GM21737 (cell line): ENCODE measurements at regions not wholly inside any gene's neighbourhood (a gene's known extent, or its start where the extent isn't known, plus 50 kb on each side); places are given as distances from the start of the nearest gene placed in this dataset.
"Not testable (repeated sequence)": the region's sequence is repeated elsewhere in the genome, so short reads cannot be mapped to it uniquely, and the experiment has no call there.

ENCODE experiments used
- ATAC-seq: cut with Tn5 transposase; IDR thresholded peaks from one replicate; pipeline ENCODE4 v1.9.1; 2021; ENCODE audit warnings: mild to moderate bottlenecking, moderate library complexity; ENCODE audit not compliant: unreplicated experiment

DNA sequence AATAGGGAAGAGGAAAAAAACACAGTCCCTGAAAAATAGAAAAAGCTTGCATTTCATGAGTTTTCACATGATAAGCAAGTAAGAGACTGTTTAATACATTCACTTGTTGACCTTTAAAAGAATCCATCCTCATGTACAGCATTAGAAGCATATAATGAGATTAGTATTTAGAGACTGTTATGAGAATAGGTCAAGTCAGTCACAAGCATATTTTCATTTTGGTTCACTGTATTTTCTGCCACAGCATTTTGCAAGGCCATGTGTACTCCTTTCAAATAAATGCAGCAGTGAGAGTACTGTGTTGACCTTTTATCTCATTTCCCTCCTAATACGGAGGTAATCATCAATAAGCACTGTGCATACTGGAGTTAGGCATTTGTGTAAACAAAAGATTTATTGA is 162.2 kb upstream of the SETMAR start:
- no peak for ATAC-seq

DNA sequence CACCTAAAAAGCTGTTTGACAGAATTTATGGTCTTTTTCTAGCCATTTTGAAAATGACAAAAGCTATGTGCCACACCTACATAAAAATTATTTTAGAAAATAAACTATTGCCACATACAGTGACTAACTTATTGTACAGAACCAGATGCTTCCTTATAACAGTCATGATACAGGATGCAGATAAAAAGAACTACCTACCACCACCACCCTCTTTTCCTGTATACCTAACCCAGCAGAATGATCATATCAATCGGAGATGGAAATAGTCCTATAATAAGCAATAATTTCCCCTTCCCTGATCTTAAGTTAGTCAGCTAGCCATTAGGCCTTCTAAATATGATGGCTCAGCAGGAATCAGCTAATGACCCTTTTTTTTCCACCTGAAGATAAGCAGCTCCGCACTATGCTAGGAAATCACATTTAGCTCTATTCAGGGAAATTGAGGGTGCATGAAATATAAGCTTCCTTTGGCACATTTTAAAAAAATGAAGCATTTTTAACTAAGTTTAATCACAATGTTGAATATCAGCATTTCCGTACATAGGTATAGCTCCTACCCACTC is 155.5 kb upstream of the SETMAR start:
- ATAC-seq: no peak

DNA sequence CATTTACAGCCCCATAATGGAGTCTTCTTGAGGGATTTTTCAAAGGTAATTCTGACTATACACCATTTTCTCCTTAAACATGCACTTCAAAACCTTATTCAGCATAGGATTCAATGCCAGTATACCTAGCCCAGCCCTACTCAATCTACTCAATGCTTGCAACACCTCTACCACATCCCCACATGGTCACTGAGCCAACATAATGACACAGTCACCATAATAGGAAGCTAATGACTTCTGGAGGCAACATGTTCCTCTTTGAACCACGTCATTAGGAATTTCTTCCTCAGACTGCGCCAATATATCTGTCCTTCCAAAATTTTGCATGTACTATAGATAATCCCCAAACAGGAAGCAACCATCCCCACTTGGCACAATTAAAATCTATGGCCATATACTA is 153.9 kb upstream of the SETMAR start:
- ATAC-seq: no peak

DNA sequence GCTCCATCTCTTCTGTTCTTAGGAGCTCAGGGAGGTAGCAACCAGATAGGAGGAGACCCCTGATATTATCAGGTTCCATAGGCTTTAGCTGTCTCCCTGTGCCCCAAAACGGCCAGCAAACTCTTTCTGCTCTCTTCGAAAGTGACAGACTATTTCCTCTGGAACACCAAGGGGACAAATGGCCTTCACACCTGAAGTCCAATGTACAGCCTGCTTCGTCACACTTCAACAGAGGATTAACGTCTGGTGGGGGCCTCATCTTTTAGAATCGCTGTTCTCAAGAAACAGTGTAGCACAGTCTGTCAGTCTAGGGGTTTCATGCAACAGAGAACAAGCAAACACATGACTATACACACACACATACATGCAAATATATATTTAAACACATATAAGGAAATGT is 152.4 kb upstream of the SETMAR start:
- ATAC-seq: no peak

DNA sequence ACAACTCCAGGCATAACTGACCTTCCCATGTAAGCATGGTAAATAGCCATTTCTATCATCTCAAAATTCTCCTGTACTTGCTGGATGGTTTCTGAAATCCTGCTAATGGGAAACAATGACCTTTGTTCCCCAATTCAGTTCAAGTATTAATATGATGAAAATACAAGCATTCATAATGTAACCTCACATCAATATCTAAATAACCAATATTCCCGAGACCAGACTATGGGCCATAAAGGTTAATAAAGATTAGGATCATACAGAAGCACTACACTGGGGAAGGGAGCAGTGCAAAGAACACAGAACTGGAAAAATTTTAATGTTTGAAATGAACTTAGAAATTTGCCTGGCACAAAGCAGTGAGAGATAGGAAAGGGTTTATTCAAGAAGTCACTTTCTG is 151.3 kb upstream of the SETMAR start:
- no peak for ATAC-seq

DNA sequence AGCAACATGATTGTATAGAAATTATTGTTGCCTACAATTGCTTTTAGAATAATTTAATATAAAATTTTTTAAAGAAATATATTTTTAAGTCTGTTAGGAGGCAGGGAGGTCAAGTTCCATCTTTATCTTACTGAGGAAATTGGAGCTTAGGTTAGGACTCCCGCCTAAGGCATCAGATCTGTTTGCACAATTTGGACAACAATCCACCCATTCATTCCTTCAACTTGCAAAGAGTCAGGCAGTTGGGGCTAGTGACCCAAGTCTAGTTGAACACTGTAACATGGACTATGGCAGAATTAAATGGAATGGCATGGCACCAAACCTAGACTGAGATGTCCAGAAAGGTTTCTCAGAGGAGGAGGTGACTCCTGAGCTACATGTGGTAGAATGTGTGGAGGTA is 149.4 kb upstream of the SETMAR start:
- no peak for ATAC-seq

DNA sequence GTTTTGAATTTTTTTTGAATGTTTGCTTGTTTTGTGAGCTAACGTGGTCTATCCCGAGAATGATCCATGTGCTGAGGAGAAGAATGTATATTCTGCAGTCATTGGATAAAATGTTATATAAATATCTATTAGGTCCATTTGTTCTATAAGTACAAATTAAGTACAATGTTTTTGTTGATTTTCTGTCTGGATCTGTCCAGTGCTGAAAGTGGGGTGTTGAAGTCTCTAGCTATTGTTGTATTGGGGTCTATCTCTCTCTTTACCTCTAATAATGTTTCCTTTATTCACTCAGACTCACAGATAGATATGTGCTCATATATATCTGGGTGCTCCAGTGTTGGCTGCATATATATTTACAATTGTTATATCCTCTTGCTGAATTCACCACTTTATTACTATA is 144.8 kb upstream of the SETMAR start:
- ATAC-seq: no peak

DNA sequence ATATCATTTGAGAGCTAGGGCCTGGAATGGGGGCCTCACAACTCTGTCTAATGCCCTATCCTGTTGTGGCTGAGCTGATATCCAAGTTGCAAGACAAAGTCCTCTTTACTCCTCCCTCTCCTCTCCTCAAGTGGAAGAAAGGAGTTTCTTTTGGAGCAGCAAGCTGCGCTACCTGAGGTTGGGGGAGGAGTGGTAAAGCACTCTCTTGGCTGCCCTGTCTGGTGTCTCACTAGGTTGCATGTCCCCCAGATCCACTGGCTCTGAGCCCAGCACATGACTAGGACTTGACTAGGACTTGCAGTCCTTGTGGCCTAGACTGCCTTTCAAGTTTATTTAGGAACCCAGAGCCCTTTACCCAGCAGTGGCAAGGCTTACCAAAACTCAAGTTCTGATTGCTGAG is 141.1 kb upstream of the SETMAR start:
- no peak for ATAC-seq

DNA sequence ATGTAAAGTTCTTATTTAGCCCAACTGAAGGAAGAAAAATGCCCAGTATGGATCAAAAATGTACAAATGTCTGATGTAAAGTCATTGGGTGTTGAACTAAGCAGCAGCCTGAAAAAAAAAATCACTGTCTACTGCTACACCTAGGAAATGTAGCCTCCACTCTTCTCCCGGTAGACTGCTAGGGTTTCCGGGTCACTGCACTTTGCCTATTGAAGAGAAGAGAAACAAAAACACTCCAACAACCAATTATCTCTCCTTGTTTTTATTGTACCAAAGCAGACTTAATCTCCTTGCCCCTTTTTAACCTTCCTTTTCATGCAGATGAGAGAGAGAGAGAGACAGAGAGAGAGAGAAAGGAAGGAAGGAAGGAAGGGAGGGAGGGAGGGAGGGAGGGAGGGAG is 140.2 kb upstream of the SETMAR start:
- ATAC-seq: no peak

DNA sequence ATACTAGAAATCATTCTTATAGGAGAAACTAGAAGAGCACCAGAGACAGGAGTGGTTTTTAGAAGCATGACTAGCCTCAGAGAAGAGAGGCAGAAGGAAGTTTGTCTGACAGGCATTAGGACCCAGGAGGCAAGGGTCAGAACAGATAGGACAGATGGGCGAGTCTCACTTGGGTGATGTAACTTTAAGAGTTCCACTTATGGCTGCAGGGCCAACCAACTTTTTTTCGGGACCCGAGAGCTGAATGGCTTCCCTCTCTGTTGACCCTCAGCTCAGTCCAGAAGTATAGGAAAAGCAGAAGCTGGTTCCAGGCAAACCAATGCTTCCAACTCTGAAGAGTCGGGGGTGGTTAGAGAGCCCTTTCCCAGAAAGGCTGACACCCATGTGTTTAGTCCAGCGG is 136.6 kb upstream of the SETMAR start:
- no peak for ATAC-seq

DNA sequence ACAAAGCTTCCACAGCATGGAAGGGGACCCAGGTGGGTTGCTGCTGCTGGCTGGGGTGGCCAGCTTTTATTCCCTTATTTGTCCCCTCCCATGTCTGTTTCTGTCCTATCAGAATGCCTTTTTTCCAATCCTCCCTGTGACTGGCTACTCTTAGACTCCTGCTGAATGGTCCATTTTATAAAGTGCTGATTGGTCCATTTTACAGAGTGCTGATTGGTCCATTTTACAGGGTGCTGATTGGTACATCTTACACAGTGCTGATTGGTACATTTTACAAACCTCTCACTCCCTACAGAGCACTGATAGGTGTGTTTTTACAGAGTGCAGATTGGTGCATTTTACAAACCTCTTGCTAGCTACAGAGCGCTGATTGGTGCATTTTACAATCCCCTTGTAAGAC is 135.9 kb upstream of the SETMAR start:
- not testable (repeated sequence) for ATAC-seq

DNA sequence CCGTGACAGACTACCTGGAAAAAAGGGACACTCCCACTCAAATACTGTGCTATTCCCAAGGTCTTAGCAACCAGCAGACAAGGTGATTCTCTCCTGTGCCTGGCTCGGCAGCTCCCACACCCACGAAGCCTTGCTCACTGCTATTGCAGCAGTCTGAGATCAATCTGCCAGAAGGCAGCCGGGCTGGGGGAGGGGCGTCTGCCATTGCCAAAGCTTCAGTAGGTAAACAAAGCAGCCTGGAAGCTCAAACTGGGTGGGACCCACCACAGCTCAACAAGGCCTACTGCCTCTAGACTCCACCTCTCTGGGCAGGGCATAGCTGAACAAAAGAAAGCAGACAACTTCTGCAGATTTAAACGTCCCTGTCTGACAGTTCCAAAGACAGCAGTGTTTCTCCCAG is 128.4 kb upstream of the SETMAR start:
- no peak for ATAC-seq

DNA sequence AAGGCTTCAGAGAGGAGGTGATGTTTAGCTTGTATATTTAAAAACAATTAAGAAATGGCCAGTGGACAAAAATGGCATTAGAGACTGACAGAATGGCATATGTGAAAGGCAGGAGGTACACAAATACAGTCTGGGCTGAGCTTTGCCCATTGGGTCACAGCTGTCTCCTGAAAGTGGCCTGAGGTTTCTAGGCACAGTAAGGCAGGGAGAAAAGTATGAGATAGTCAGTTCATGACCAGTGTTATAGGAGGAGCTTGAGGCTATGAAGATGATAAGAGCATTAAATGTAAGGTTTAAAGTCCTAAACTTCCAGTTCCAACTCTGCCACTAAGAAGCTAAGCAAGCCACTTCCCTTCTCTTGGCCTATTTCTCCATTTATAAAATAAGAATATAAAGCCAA is 111.2 kb upstream of the SETMAR start:
- no peak for ATAC-seq

DNA sequence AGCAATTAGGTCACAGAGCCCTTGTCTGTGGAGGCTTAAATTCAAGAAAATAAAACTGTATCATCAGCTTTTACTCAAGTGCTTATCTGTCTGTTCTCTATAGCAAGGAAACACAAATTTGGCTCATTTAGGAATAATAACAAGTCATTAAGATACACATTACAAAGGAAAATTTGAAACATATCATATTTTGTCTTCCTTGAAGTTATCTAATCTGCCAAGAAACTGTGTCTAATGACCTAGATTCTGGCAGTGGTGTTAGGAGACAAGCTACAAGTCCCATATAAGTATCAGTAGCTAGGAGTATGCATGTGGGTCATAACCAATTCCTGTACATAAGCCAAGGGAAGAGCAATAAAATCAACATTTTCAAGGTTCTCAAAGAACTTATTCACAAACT is 108.2 kb upstream of the SETMAR start:
- ATAC-seq: no peak

DNA sequence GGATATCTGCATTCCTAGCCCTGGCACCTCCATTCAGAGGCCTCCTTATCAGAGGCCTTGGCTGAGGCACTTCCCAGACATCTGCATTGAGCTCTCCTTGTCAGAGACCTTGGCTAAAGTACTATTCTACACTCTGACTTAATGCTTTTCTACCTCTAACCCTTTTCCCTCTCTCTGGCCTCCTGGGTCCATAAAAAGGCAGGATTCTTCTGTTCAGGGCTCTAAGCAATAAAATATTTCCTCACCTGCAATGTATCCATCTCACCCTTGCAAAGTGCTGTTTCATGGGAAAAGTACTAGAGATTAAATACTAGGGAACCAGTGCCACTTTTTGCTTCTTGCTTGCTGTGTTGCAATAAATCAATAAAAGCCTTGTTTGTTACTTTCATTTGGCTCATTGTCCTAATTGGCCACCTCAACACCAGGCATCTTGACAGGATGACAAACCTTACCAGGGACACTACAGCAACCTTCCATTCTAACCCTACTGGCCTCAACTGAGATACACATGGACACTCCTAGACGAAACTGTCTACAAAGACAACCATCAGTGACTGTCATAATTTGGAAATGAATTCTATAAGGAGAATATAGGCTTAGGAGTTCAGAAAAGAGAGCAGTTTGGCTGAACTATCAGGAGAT is 106.5 kb upstream of the SETMAR start:
- no peak for ATAC-seq

DNA sequence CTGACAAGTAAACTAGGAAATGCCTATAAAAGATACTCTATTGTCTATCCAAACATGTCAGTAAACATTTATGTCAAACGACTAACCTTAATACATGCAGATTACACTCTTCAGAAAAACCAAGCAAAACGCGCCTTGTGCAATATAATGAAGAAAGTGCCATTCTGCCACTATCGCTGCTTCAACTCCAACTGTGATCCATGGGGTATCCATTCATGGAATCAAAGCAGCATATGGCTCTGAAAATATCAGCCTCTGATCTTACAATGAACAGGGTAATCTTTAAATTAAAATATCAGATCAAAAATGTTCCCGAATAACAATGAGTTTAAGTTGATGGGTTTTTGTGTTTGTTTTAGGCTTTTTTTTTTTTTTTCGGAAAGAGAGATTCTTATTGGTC is 105.5 kb upstream of the SETMAR start:
- ATAC-seq: no peak

DNA sequence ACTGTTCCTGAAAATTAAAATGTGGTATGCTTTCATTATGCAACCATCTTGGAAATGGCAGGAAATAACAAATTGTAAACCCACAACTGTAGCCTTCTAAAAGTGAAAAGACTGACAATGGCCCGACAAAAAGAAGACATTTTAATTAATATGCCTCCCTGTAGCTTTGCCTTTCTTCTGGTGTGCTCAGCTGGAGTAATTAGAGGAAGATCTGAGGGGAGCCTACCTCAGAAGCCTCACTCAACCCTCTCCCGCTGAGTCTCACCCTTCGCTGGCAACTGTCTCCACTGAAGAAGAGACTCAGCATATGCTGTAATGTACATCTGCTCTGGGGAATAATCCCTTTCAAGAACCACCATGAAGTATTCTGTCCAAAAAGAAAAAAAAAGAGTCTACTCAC is 104.7 kb upstream of the SETMAR start:
- no peak for ATAC-seq

DNA sequence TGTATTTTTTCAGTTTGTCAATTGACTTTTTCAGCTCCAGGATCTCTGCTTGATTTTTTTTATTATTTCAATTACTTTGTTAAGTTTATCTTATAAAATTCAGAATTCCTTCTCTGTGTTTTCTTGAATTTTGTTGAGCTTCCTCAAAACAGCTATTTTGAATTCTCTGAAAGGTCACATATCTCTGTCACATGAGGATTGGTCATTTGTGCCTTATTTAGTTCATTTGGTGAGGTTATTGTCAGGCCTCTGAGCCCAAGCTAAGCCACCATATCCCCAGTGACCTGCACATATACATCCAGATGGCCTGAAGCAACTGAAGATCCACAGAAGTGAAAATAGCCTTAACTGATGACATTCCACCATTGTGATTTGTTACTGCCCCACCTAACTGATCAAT is 98.4 kb upstream of the SETMAR start:
- not testable (repeated sequence) for ATAC-seq

DNA sequence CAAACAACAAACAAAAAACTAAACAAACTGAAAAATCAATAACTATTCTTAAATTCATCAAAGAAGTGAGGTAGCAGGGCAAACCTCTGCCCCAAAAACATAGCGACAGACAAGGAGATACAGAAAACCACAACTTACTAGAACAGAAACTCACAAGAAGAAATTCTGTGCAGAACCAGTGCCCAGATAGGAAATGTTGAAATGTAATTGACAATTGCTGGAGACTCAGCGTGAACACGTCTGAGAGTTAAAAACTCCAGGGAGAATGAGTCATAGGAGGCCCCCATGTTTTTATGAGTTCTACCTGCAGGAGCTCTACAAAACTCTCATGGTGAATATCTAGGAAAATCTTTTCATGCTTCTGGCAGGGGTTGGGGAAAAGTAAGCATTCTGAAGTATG is 95.5 kb upstream of the SETMAR start:
- no peak for ATAC-seq

DNA sequence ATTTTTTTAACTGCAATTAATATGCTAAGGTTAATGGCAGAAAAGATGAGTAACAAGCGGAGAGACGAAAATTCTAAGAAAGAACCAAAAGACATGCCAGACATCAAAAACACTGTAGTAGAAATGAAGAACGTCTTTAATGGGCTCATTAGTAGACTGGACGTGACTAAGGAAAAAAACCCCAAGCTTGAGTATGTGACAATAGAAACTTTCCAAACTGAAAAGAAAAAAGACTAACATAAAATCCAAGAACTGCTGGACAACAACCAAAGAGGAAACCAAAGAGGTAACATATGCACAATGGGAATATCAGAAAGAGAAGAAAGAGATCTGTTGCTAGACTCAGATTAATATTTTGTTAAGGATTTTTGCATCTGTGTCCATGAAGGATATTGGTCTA is 94.6 kb upstream of the SETMAR start:
- no peak for ATAC-seq

DNA sequence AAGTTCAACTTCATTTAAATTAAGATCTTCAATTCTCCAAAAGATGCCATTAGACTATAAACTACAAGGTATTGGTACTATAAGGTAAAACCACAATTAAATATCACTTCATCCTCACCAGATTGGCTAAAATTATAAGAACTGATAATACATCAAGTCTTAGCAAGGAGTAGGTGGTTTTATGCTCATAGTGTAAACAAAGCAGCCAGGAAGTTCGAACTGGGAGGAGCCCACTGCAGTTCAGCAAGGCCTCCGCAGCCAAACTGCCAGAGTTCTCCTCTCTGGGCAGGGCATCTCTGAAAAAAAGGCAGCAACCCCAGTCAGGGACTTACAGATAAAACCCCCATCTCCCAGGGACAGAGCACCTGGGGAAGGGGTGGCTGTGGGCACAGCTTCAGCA is 91.6 kb upstream of the SETMAR start:
- no peak for ATAC-seq

DNA sequence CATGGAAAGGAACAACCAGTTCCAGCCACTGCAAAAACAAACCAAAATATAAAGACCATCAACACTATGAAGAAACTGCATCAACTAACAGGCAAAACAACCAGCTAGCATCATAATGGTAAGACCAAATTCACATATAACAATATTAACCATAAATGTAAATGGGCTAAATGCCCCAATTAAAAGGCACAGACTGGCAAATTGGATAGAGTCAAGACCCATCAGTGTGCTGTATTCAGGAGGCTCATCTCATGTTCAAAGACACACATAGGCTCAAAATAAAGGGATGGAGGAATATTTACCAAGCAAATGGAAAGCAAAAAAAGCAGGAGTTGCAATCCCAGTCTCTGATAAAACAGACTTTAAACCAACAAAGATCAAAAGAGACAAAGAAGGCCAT is 89.7 kb upstream of the SETMAR start:
- ATAC-seq: not testable (repeated sequence)

DNA sequence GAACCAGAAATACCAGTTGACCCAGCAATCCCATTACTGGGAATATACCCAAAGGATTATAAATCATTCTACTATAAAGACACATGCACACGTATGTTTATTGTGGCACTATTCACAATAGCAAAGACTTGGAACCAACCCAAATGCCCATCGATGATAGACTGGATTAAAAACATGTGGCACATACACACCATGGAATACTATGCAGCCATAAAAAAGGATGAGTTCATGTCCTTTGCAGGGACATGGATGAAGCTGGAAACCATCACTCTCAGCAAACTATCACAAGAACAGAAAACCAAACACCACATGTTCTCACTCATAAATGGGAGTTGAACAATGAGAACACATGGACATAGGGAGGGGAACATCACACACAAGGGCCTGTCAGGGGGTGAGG is 86.2 kb upstream of the SETMAR start:
- ATAC-seq: not testable (repeated sequence)
